HG03354 (cell line): ENCODE measurements at regions not wholly inside any gene's neighbourhood (a gene's known extent, or its start where the extent isn't known, plus 50 kb on each side); places are given as distances from the start of the nearest gene placed in this dataset.
A peak's percentile ranks its signal among the peaks of the same experiment; 100 is the strongest.
"Not testable (repeated sequence)": the region's sequence is repeated elsewhere in the genome, so short reads cannot be mapped to it uniquely, and the experiment has no call there.

Experiments
- ATAC-seq: cut with Tn5 transposase; IDR thresholded peaks from one replicate; pipeline ENCODE4 v1.9.1; 2021; ENCODE audit warnings: mild to moderate bottlenecking; ENCODE audit not compliant: unreplicated experiment, poor library complexity, severe bottlenecking

GRCh38 chr4:159705334-159705733 lies 602.5 kb downstream of the RAPGEF2 start:
- no peak for ATAC-seq

- ATAC-seq = no peak
Observed at GRCh38 chr4:159706704-159707103, 603.8 kb downstream of the RAPGEF2 start.

GRCh38 chr4:159715180-159715579 lies 612.3 kb downstream of the RAPGEF2 start:
- not testable (repeated sequence) for ATAC-seq

GRCh38 chr4:159719531-159719930 lies 616.7 kb downstream of the RAPGEF2 start:
- no peak for ATAC-seq

- no peak for ATAC-seq
Observed at GRCh38 chr4:159722052-159722451, 619.2 kb downstream of the RAPGEF2 start.

GRCh38 chr4:159722918-159723317 lies 620.0 kb downstream of the RAPGEF2 start:
- ATAC-seq = no peak

- no peak for ATAC-seq
Observed at GRCh38 chr4:159723341-159724048, 620.6 kb downstream of the RAPGEF2 start.

GRCh38 chr4:159725571-159725970 lies 622.7 kb downstream of the RAPGEF2 start:
- no peak for ATAC-seq

GRCh38 chr4:159735281-159736207 lies 632.7 kb downstream of the RAPGEF2 start:
- no peak for ATAC-seq

- no peak for ATAC-seq
Observed at GRCh38 chr4:159736411-159736810, 633.5 kb downstream of the RAPGEF2 start.

- no peak for ATAC-seq
Observed at GRCh38 chr4:159743971-159744370, 641.1 kb downstream of the RAPGEF2 start.

- ATAC-seq = no peak
Observed at GRCh38 chr4:159747983-159748382, 645.1 kb downstream of the RAPGEF2 start.

- ATAC-seq = no peak
Observed at GRCh38 chr4:159748834-159749444, 646.1 kb downstream of the RAPGEF2 start.

GRCh38 chr4:159757499-159757898 lies 654.6 kb downstream of the RAPGEF2 start:
- no peak for ATAC-seq

- ATAC-seq = no peak
Observed at GRCh38 chr4:159758061-159758460, 655.2 kb downstream of the RAPGEF2 start.

- ATAC-seq = no peak
Observed at GRCh38 chr4:159762672-159763071, 659.8 kb downstream of the RAPGEF2 start.

- ATAC-seq = peak; percentile 90
Observed at GRCh38 chr4:159764343-159764952, 661.6 kb downstream of the RAPGEF2 start.

GRCh38 chr4:159765382-159765781 lies 662.5 kb downstream of the RAPGEF2 start:
- no peak for ATAC-seq

GRCh38 chr4:159766241-159766640 lies 663.4 kb downstream of the RAPGEF2 start:
- peak; percentile 35 for ATAC-seq

GRCh38 chr4:159767406-159767805 lies 664.5 kb downstream of the RAPGEF2 start:
- ATAC-seq = no peak
